Mesodermal cell (in vitro differentiated cells): ENCODE measurements at regions not wholly inside any gene's neighbourhood (a gene's known extent, or its start where the extent isn't known, plus 50 kb on each side); places are given as distances from the start of the nearest gene placed in this dataset.

Source experiments
- H3K27ac ChIP-seq: 2 replicates; pipeline ENCODE4 v1.7.0; 2013; ENCODE audit warnings: mild to moderate bottlenecking, low read depth, low read length, moderate library complexity; ENCODE audit not compliant: severe bottlenecking
- H3K36me3 ChIP-seq: 2 replicates; pipeline ENCODE4 v1.7.1; 2013; ENCODE audit warnings: mild to moderate bottlenecking, low read length, moderate library complexity; ENCODE audit not compliant: control insufficient read depth, insufficient read depth
- H3K4me1 ChIP-seq: one replicate; pipeline ENCODE4 v1.7.1; 2013; ENCODE audit warnings: mild to moderate bottlenecking, low read length; ENCODE audit not compliant: insufficient read depth, control insufficient read depth, poor library complexity, severe bottlenecking
- H3K4me3 ChIP-seq: 2 replicates; pipeline ENCODE4 v1.7.0; 2013; ENCODE audit warnings: low read length, control low read depth, mild to moderate bottlenecking; ENCODE audit not compliant: insufficient read depth, poor library complexity, severe bottlenecking; ENCODE audit errors: extremely low read depth
- H3K9me3 ChIP-seq: 2 replicates; pipeline ENCODE4 v1.7.1; 2013; ENCODE audit warnings: mild to moderate bottlenecking, low read length, moderate library complexity; ENCODE audit not compliant: control insufficient read depth
- WGBS, 2 experiments: methylation state at CpG; one replicate each; pipeline ENCODE4 v1.1.5; 2013; ENCODE audit warnings: missing lambda C conversion rate in 2 of 2; ENCODE audit not compliant: insufficient coverage in 2 of 2; 5-methylcytosine and 5-hydroxymethylcytosine counted together

DNA sequence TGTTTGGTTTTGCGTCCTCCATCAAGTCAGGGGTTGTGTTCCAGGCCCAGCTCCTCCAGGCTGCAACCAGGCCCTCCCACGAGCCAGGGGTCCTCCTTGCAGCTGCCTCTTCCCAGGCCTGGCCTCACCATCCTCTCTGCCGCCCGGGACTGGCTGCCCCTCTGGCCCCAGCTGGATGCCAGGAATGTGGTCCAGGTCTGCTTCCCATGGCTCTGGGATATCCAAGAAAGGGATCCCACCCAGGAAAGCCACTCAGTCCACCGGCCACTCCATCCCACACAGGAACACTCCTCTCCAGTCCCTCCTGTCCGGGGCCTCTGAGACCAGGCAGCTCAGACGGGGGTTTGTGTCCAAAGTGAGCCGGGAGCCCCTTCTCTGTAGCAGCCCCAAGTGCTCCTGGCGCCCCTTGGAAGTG is 336.4 kb downstream of the BRD1 start:
- Histone ChIP-seq H3K4me1 (no peaks in the 10 kb centered on the region), H3K4me3 (no peak overlapping the region), H3K9me3 (no peaks in the 10 kb centered on the region), H3K27ac (no peak overlapping the region), H3K36me3 (no peaks in the 10 kb centered on the region)
- WGBS, 2 experiments: 84 to 89% methylated on average over 9 of the region's 9 CpGs

DNA sequence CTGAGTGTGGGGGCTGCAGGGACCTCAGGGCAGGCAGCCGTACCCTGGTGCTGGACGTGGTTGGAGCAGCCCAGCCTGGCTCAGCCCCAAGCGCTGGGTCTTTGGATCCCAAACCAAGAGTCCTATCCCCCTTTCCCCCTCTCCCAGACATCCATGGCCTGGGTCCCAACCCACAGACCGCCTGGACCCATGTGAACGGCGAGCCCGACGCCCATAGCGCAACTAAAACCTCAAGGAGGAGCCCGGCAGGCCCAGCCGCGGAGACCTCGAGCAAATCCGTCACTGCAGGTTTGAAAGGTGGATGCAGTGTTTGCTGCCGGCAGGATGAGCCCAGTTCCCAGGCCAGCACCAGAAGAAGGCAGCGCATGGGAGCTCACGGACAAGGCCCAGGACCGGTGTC is 337.0 kb downstream of the BRD1 start:
- Histone ChIP-seq H3K4me3 (no peak overlapping the region), H3K36me3 (no peaks in the 10 kb centered on the region), H3K4me1 (no peaks in the 10 kb centered on the region), H3K9me3 (no peaks in the 10 kb centered on the region), H3K27ac (no peak overlapping the region)
- WGBS, 2 experiments: 91 to 99% methylated on average over 11 to 18 of the region's 18 CpGs

DNA sequence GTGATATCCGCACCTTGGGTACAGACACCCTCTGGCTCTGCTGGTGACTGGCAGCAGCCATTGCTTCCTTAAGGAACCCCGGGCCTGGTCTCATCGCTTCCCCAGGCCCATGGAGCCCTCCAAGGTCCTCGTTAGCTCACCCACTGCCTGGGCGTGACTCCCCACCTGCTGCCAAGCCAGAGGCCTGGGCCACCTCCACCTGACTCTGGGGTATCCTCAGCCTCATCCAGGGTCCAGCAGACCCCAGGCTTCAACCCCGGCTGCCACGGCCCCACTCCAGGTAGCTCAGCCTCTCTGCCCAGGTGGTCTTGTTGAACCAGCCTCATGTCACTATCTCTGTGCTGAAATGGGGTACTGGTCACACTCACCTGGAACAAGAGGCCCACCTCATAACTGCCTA is 337.9 kb downstream of the BRD1 start:
- 82 to 95% methylated on average over 6 to 7 of the region's 7 CpGs for WGBS, 2 experiments
- Histone ChIP-seq H3K4me1 (no peaks in the 10 kb centered on the region), H3K36me3 (no peaks in the 10 kb centered on the region), H3K9me3 (no peaks in the 10 kb centered on the region), H3K27ac (no peak overlapping the region), H3K4me3 (no peak overlapping the region)

GRCh38 chr22:49488943-49489342 is 338.7 kb downstream of the BRD1 start:
- H3K9me3 ChIP-seq: no peaks in the 10 kb centered on the region
- WGBS, 2 experiments: 90 to 91% methylated on average over 10 of the region's 10 CpGs
- no peak overlapping the region for H3K4me3 ChIP-seq

GRCh38 chr22:49487950-49488349 is 339.7 kb downstream of the BRD1 start:
- Histone ChIP-seq H3K36me3 (no peaks in the 10 kb centered on the region), H3K4me3 (no peak overlapping the region), H3K27ac (no peak overlapping the region), H3K4me1 (no peaks in the 10 kb centered on the region), H3K9me3 (no peaks in the 10 kb centered on the region)
- WGBS, 2 experiments: 26 to 32% methylated on average over 9 to 10 of the region's 11 CpGs

More at GRCh38 chr22:49488943-49489342, 338.7 kb downstream of the BRD1 start:
- Histone ChIP-seq H3K4me1 (no peaks in the 10 kb centered on the region), H3K36me3 (no peaks in the 10 kb centered on the region), H3K27ac (no peak overlapping the region)

DNA sequence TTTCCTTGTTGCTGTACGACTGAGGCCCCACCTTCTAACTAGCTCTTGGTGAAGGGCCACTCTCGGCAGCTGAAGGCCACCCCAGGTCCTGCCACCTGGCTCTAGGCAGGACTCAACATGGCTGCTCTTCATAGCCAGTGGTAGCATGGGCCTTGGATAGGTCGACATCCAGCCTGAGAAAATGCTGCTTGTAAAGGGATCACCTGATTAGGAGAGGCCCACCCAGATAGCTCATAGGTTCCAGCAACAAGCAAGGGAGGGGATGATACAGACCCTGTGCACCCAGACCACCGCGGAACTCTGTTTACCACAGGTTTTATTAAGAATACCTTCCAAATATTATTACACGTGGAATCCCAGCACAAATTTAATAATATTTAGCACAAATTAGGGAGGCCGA is 341.4 kb downstream of the BRD1 start:
- 89 to 90% methylated on average over 3 of the region's 7 CpGs for WGBS, 2 experiments
- Histone ChIP-seq H3K4me3 (no peak overlapping the region), H3K4me1 (peaks cover 3% of the 10 kb centered on the region), H3K36me3 (no peaks in the 10 kb centered on the region), H3K27ac (no peak overlapping the region), H3K9me3 (no peaks in the 10 kb centered on the region)

DNA sequence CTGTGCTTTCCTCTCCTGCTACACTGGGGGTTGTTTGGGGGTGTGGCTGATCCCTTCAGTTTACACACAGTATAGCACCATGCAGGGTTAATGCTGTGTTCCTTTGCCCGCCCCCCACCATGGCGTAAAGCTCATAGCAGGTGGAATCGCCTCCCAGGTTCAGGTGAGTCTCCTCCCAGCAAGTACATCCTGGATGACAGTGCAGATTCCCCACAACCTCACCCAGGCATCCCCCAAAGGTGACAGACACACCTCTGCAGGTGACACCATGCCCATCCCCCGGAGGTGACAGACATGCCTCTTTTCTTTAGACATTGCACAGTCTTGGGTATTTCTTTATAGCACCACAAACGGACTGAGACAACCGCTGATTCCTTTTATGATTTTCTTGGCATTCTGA is 343.7 kb downstream of the BRD1 start:
- WGBS, 2 experiments: 85 to 93% methylated on average over 6 of the region's 6 CpGs
- H3K36me3 ChIP-seq: no peaks in the 10 kb centered on the region
- no peak overlapping the region for H3K27ac ChIP-seq
- no peak overlapping the region for H3K4me3 ChIP-seq
- no peaks in the 10 kb centered on the region for H3K9me3 ChIP-seq
- H3K4me1 ChIP-seq: peaks cover 3% of the 10 kb centered on the region

GRCh38 chr22:49483281-49483870 is 344.3 kb downstream of the BRD1 start:
- H3K9me3 ChIP-seq: no peaks in the 10 kb centered on the region
- 95 to 98% methylated on average over 10 to 13 of the region's 17 CpGs for WGBS, 2 experiments
- H3K36me3 ChIP-seq: no peaks in the 10 kb centered on the region
- H3K4me1 ChIP-seq: peaks cover 3% of the 10 kb centered on the region
- no peak overlapping the region for H3K27ac ChIP-seq
- H3K4me3 ChIP-seq: no peak overlapping the region

DNA sequence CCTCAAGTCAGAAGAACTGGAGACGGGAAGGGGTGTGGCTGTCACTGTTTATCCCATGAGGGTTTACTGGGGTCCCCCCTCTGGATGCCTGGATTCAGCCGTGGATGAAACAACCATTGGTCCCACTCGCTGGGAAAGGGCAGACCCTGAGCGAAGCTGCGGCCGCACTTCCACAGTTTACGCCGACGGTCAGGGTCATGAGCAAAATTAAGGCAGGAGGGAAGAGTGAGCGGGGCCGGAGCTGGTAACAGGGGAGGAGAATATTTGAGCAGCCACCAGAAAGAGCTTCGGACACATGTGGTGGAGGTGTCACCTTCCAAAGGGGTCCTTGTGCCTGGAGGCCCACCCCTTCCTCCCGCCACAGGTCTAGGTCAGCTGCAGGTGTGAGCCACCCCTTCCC is 344.9 kb downstream of the BRD1 start:
- H3K4me1 ChIP-seq: peaks cover 3% of the 10 kb centered on the region
- 91 to 94% methylated on average over 12 to 13 of the region's 13 CpGs for WGBS, 2 experiments
- H3K9me3 ChIP-seq: no peaks in the 10 kb centered on the region
- no peak overlapping the region for H3K4me3 ChIP-seq
- H3K36me3 ChIP-seq: no peaks in the 10 kb centered on the region
- H3K27ac ChIP-seq: no peak overlapping the region

DNA sequence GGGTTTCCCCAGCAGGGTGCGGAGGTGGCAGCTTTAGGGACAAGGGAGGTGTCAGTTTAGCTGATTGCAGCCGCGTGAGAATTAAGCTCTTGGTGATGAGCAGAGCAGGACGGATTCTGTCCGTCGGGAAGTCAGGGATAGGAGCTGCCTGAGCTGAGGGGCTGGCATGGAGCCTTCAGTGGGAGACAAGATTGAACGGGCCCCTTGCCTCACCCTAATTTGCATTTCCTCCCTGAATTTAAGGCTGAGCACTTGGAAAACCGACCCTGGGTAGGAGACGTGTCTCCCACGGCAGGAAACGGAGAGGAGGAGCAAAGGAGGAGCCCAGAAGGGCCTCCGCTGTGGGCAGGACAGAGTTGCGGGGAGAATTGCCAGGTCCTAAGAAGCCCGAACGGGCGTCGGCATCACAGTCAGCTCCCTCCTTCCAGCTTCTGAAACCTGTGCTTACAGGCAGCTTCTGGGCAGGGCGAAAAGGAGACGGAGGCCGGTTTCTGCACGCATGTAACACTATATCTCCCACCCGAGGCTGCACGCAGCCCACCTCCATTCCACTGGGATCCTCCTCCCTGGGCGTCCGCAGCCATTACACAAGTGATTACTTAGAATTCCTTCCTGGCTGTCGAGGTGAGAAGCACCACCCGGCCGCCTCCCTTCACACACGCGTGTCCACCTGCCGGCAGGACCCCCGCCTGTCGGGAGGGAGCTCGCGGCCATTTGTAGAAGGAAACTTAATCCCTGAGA is 345.8 kb downstream of the BRD1 start:
- Histone ChIP-seq H3K27ac (no peak overlapping the region), H3K36me3 (no peaks in the 10 kb centered on the region), H3K9me3 (peaks cover 6% of the 10 kb centered on the region), H3K4me1 (peaks cover 3% of the 10 kb centered on the region), H3K4me3 (no peak overlapping the region)
- 37 to 43% methylated on average over 24 to 35 of the region's 35 CpGs for WGBS, 2 experiments
